DMS 273 (cell line): ENCODE measurements at regions not wholly inside any gene's neighbourhood (a gene's known extent, or its start where the extent isn't known, plus 50 kb on each side); places are given as distances from the start of the nearest gene placed in this dataset.

ENCODE experiments used
- DNase-seq: peaks from one replicate; lab custom pipeline; 2025; ENCODE audit not compliant: unreplicated experiment; lab: John Stamatoyannopoulos, UW

GRCh38 chr13:67630640-67631039 is 400.5 kb upstream of the PCDH9 start:
- DNase-seq, result no peak

- no peak for DNase-seq
Measured at GRCh38 chr13:67623630-67624029, 393.5 kb upstream of the PCDH9 start.

- DNase-seq, result no peak
Measured at GRCh38 chr13:67620665-67621064, 390.5 kb upstream of the PCDH9 start.

- DNase-seq, result no peak
Measured at GRCh38 chr13:67619995-67620380, 389.9 kb upstream of the PCDH9 start.

GRCh38 chr13:67619351-67619994 is 389.3 kb upstream of the PCDH9 start:
- DNase-seq, result no peak

DNA sequence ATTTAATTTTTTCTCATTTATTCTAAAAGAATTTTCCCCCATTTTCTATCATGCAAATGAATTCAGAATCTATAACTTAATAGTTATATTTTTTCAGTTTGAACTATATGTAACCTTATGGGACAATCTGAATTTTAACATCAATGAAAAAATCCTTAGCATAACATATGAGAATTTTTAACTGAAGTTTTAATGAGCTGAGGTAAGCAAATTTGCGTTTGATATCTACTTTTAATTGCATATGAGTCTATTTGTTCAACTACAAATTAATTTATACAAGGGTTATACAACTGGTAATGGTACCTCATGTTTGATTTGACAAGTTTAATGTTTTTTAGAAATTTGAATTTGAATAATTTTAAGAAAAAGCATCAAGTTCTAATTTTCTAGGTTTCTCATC is 384.4 kb upstream of the PCDH9 start:
- no peak for DNase-seq

- no peak for DNase-seq
Measured at GRCh38 chr13:67614013-67614412, 383.9 kb upstream of the PCDH9 start.

DNA sequence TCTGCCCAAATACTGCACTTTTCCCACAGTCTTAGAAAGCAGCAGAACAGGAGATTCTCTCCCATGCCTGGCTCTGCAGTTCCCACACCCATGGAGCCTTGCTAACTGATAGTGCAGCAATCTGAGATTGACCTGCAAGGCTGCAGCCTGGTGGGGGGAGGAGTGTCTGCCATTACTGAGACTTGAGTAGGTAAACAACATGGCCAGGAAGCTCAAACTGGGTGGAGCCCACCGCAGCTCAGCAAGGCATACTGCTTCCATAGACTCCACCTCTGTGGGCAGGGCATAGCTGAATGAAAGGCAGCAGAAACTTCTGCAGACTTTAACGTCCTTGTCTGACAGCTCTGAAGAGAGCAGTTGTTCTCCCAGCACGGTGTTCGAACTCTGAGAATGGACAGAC is 358.5 kb upstream of the PCDH9 start:
- no peak for DNase-seq

DNA sequence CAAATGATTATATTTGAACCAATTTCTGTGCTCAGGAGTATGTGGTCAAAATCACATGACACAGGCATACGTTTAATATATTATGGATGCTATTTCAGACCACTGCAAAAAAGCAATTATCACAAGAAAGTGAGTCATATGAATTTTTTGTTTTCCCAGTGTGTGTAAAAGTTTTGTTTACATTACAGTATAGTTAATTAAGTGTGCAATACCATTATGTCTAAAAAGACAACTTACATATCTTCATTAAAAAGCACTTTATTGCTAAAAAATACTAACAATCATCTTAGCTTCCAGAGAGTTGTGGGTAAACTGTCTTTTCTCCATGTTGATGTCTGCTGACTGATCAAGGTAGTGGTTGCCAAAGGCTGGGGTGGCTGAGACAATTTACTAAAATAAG is 347.2 kb upstream of the PCDH9 start:
- no peak for DNase-seq

- DNase-seq, result peak; percentile 0
Measured at GRCh38 chr13:67574320-67575233, 344.4 kb upstream of the PCDH9 start.

GRCh38 chr13:67568205-67568604 is 338.1 kb upstream of the PCDH9 start:
- DNase-seq, result no peak

DNA sequence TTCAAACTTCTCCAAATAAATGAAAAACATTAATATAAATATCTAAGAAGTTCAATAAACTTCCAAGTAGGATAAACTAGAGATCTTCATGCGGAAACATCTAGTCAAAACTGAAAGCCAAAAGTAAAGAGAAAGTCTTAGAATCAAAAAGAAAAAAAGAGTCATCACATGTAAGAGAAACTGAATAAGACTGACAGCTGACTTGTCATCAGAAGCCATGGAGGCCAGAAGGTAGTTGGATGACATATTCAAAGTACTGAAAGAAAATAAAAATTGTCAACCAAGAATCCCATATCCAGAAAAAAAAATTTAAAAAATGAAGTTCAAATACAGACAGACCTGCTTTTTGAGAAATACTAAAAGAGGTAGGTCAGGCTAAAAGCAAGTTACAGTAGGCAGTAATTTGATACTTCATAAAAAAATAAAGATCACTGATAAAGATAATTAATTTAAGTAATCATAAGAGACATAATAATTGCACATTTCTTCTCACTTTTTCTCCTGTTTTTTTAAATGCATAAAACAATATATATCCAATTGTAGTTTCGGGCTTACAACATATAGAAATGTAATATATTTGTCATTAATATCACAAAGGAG is 327.6 kb upstream of the PCDH9 start:
- DNase-seq, result peak; percentile 3

DNA sequence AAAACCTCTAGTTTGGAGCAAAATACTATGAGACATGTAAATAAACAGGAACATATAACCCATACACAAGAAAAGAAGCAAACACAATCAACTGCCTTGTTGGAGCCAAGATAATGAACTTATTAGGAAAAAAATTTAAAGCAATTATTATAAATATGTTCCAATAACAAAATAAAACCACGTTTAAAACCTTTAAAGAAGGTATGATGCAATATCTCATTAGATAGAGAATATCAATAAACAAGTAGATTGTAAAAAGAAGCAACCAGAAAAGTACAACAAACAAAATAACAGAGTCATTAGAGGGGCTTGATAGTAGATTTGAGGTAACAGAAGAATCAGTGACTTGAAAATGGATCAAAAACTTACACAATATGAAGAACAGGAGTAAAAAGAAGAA is 327.0 kb upstream of the PCDH9 start:
- no peak for DNase-seq

DNA sequence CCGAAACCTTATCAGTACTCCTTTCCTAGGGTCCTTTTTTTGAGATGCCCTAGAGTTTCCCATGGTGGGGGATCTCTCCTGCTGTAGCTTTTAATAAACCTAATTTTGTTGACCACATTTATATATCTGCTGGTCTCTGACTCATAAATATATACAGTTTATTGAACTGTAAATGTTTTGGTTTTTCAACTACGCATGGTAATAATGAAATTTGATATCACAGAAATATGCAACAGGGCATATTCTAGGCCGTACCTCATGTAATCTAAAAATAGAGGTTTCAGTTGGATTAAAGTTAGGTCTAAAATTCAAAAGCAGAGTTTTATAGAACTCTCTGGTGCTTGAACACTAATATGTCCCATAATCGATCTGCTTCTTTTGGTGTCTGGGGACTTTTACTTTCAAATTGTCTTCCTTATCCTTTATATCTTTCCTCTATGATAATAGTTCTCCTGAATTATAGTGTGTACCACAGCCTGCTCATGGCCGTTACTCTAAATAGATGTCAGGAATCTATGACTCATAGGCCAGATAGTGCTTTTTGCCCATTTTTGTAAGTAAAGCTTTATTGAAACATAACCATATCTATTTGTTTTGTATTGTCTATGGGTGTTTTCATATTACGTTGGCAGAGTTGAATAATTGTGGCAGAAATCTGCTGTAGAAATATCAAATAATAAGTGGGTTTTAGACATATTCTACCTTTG is 324.8 kb upstream of the PCDH9 start:
- DNase-seq, result no peak

DNA sequence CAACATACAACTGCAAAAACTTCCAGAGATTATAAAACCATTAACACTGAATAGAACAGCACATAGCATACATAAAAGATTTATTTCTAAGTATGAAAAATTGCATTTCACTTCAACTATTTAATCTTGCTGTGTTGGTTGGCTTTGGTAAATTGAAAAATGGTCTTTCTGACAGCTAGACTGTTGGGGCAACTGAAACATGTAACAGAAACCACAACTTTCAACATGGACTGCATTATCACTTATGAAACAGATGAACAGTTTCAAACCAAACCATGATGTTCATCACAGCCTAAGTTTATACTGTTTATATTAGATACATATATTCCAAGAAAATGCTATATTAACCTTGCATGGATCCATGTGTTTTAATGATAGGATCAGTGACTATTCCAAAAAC is 324.1 kb upstream of the PCDH9 start:
- no peak for DNase-seq

DNA sequence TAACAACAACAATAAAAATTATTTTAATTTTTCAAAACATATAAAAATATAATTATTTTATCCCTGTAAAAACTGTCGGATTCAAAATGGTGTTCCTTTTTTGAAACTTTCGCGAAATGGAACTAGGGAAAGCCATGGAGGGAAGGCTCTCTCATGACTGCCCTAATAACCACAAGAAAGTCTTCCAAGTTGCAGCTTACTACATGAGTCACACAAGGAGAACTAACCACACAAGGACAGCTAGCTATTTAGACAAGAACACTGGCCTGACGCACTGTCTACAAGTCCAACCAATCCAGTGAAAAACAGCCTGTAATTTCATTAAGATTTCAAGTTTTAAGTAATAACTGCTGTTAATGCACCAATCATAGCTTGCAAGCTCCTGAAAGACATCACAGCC is 319.2 kb upstream of the PCDH9 start:
- DNase-seq, result no peak

- no peak for DNase-seq
Measured at GRCh38 chr13:67538906-67539305, 308.8 kb upstream of the PCDH9 start.

- DNase-seq, result no peak
Measured at GRCh38 chr13:67520886-67521285, 290.8 kb upstream of the PCDH9 start.

DNA sequence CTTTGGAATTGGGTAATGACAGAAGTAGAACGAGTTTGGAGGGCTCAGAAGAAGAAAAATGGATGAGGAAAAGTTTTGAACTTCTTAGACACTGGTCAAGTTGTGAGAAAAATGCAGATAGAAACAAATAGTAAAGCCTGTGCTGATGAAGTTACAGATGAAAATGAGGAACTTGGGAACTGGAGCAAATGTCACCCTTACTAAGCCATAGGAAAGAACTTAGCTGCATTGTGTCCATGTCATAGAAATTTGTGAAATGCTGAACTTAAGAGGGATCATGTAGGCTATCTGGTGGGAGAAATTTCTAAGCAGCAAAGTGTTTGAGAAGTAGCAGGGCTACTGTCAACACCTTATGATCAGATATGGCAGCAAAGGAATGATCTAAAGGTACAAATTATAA is 289.2 kb upstream of the PCDH9 start:
- DNase-seq, result no peak

- peak; percentile 0 for DNase-seq
Measured at GRCh38 chr13:67518785-67519184, 288.6 kb upstream of the PCDH9 start.

DNA sequence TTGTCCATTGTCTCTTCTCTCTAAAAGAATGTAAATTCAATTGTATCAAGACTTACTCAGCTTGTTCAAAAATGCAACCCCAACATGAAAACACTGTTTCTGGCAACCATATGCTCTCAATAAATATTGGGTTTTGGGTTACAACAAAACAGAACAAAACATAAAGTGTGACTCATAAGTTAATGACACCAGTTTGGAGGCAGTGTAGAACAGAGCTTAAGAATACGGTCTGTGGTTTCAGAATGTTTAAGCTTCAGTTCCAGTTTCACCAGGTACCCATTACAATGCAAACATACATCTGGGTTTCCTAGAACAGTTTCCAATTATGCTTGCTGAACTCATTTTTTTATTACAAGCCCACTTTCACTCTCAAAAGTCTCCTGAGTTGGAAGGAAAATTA is 285.8 kb upstream of the PCDH9 start:
- DNase-seq, result peak; percentile 5

DNA sequence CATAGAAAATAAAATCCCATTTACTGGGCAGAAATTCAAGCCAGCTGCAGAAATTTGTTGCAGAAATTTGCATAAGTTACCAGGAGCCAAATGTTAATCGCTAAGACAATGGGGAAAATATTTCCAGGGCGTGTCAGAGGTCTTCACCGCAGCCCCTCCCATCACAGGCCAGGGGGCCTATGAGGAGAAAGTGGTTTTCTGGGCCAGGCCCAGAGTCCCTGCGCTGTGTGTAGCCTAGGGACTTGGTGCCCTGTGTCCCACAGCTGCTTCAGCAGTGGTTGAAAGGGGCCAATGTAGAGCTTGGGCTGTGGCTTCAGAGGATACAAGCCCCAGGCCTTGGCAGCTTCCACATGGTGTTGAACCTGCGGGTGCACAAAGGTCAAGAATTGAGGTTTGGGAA is 278.9 kb upstream of the PCDH9 start:
- DNase-seq, result no peak
